WERI-Rb-1 (cell line): ENCODE measurements at regions not wholly inside any gene's neighbourhood (a gene's known extent, or its start where the extent isn't known, plus 50 kb on each side); places are given as distances from the start of the nearest gene placed in this dataset.

ENCODE experiments used
- DNase-seq: peaks from one replicate; pipeline ENCODE4 v3.0.0-alpha.2; 2020
- H3K27ac ChIP-seq: fragments of 250-450 bp; sonication (Bioruptor Pico); 2 replicates; pipeline ENCODE4 v1.5.1; 2020; ENCODE audit warnings: mild to moderate bottlenecking, moderate library complexity
- H3K27me3 ChIP-seq: fragments of 250-450 bp; sonication (Bioruptor Pico); 2 replicates; pipeline ENCODE4 v1.5.1; 2021; ENCODE audit warnings: mild to moderate bottlenecking, low read depth, moderate library complexity; ENCODE audit not compliant: insufficient read depth, severe bottlenecking
- H3K36me3 ChIP-seq: fragments of 250-450 bp; sonication (Bioruptor Pico); 2 replicates; pipeline ENCODE4 v1.5.1; 2020; ENCODE audit warnings: mild to moderate bottlenecking, moderate library complexity
- H3K4me3 ChIP-seq: 2 replicates; pipeline ENCODE4 v1.5.1; 2011; ENCODE audit warnings: low read depth, mild to moderate bottlenecking, control low read depth, low read length
- H3K9me3 ChIP-seq: fragments of 250-450 bp; sonication (Bioruptor Pico); 2 replicates; pipeline ENCODE4 v1.5.1; 2021; ENCODE audit warnings: mild to moderate bottlenecking, moderate library complexity; ENCODE audit not compliant: severe bottlenecking
- TF ChIP-seq, protein P1 (sequence below): IDR thresholded peaks from 2 replicates; pipeline ENCODE4 v1.5.1; 2011; ENCODE audit warnings: low read depth, mild to moderate bottlenecking, control low read depth, inconsistent platforms, low read length

DNA sequence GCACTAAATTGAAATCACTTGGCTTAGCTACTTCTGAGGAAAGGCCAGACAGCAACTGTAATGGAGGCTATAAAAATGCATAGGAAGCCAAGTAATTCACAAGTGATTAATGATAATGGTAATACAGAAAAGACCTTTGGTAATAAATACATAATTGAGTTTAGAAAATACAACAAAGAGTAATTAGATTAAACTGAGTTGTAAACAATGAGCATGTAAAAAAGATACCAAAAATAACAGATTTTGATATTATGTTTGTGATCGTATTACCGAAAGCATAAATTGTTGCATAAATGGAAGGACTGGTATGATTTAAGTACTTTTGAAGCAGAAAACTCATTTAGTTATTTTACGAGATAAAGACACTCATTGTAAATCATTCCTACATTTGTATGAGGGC is 556.7 kb upstream of the TMPRSS15 start:
- peaks cover 2% of the 10 kb centered on the region for H3K27me3 ChIP-seq
- TF ChIP-seq, protein P1, sequence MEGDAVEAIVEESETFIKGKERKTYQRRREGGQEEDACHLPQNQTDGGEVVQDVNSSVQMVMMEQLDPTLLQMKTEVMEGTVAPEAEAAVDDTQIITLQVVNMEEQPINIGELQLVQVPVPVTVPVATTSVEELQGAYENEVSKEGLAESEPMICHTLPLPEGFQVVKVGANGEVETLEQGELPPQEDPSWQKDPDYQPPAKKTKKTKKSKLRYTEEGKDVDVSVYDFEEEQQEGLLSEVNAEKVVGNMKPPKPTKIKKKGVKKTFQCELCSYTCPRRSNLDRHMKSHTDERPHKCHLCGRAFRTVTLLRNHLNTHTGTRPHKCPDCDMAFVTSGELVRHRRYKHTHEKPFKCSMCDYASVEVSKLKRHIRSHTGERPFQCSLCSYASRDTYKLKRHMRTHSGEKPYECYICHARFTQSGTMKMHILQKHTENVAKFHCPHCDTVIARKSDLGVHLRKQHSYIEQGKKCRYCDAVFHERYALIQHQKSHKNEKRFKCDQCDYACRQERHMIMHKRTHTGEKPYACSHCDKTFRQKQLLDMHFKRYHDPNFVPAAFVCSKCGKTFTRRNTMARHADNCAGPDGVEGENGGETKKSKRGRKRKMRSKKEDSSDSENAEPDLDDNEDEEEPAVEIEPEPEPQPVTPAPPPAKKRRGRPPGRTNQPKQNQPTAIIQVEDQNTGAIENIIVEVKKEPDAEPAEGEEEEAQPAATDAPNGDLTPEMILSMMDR, result no peak
- no peak for DNase-seq

DNA sequence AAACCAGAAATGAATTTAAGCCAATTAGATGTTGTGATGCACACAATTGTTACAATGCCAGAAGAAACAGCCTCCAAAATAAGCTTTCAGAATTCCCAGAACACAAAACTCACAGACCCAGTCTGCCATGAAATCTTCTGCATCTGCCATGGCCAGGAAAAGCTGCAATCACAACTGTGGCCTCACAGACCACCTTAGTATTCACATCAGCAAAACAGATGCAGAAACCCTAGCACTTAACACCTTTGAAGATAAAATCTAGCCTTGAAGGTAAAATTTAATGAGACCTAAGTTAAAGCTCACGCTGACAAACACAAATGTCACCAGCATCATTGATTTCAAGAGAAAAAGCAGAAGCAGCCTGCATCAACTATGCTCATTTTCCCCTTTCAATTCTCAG is 566.8 kb upstream of the TMPRSS15 start:
- DNase-seq, result no peak
- Histone ChIP-seq H3K27ac (no peak overlapping the region), H3K4me3 (no peak overlapping the region), H3K27me3 (no peaks in the 10 kb centered on the region), H3K36me3 (no peaks in the 10 kb centered on the region), H3K9me3 (no peaks in the 10 kb centered on the region)
- TF ChIP-seq, protein P1, result no peak

More for the DNA sequence above, 556.7 kb upstream of the TMPRSS15 start:
- Histone ChIP-seq H3K36me3 (no peaks in the 10 kb centered on the region), H3K9me3 (no peaks in the 10 kb centered on the region), H3K4me3 (no peak overlapping the region), H3K27ac (no peak overlapping the region)

DNA sequence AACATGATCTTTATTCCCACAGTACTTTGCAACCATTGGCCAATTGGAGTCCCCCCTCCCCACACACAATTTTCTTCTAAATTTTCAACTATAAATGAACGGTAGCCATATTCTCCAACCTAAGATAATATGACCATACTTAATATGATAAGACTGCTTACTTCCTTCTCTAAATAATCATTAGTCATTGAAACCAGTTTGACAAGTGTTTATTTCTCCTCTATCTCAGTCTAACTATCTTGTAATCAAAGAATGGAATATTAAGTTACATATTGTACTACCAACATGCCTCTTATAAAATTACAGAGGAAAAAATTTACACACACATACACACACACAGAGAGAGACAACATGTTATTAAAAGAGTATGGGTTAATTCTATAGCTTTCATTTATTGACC is 567.4 kb upstream of the TMPRSS15 start:
- Histone ChIP-seq H3K9me3 (no peaks in the 10 kb centered on the region), H3K36me3 (no peaks in the 10 kb centered on the region), H3K4me3 (no peak overlapping the region), H3K27me3 (no peaks in the 10 kb centered on the region), H3K27ac (no peak overlapping the region)
- TF ChIP-seq, protein P1, result no peak
- DNase-seq, result no peak

GRCh38 chr21:18985584-18985983 is 582.0 kb upstream of the TMPRSS15 start:
- Histone ChIP-seq H3K27ac (no peak overlapping the region), H3K4me3 (no peak overlapping the region), H3K9me3 (no peaks in the 10 kb centered on the region), H3K36me3 (no peaks in the 10 kb centered on the region), H3K27me3 (peaks cover 7% of the 10 kb centered on the region)
- TF ChIP-seq, protein P1, result no peak
- no peak for DNase-seq

- Histone ChIP-seq H3K36me3 (no peaks in the 10 kb centered on the region), H3K27ac (no peak overlapping the region), H3K27me3 (peaks cover 7% of the 10 kb centered on the region), H3K4me3 (no peak overlapping the region), H3K9me3 (no peaks in the 10 kb centered on the region)
- TF ChIP-seq, protein P1, result no peak
- DNase-seq, result no peak
Measured at GRCh38 chr21:18986197-18986596, 582.6 kb upstream of the TMPRSS15 start.

DNA sequence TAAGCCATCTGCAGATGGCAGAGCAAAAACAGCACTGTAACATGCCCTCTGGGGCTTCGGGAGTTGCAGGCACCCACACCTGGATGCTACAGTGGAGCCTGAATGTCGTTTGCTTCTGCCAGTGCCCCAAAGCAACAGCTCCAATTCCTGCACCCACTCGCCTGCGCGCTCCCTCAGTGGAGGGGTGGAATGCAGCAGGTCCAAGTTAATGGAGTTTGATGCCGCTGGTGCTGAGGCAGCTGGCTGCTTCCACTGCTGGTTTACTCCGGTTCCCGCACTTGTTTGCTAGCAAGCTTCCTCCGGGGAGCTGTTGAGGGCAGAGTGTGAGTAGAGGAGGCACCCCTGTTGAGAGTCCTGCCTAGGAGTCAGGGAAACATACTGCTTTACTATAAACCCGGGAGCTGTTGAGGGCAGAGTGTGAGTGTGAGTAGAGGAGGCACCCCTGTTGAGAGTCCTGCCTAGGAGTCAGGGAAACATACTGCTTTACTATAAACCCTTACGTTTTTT is 584.0 kb upstream of the TMPRSS15 start:
- Histone ChIP-seq H3K27ac (no peak overlapping the region), H3K9me3 (no peaks in the 10 kb centered on the region), H3K36me3 (no peaks in the 10 kb centered on the region), H3K4me3 (no peak overlapping the region), H3K27me3 (peaks cover 7% of the 10 kb centered on the region)
- TF ChIP-seq, protein P1, result no peak
- DNase-seq, result no peak
